GM21515 (cell line): ENCODE measurements at regions not wholly inside any gene's neighbourhood (a gene's known extent, or its start where the extent isn't known, plus 50 kb on each side); places are given as distances from the start of the nearest gene placed in this dataset.

ENCODE experiments used
- ATAC-seq: cut with Tn5 transposase; IDR thresholded peaks from one replicate; pipeline ENCODE4 v1.9.1; 2021; ENCODE audit not compliant: unreplicated experiment

DNA sequence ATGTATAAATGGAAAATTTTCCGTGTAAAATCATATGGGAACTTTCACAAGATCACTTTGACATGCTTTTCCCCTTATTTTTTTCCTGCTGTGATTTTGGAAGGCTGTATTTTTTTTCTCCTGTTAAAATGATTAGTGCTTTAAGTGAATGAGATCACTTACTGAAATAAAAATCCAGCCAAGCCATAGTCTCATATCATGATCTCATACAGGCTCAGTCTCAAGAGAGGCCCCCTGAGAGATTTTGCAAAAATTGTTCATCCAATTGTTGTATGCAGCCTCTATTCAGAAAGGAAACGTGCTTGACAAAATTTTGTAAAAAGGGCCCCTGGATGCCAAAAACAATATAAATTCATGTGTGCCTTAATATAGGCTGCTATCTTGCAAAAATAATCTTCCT, 528.2 kb downstream of the HDGFL1 start:
- no peak for ATAC-seq

DNA sequence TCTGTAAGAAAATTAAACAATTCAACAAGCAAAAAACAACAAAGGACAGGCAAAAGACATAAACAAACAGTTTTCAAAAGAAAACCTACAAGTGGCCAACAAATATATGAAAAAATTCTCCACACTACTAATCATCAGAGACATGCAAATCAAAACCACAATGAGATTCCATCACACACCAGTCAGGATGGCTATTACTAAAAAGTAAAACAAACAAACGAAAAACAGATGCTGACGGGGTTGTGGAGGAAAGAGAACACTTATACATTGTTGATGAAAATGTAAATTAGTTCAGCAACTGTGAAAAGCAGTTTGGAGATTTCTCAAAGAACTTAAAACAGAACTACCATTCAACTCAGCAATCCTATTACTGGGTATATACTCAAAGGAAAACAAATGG, 537.6 kb downstream of the HDGFL1 start:
- no peak for ATAC-seq

DNA sequence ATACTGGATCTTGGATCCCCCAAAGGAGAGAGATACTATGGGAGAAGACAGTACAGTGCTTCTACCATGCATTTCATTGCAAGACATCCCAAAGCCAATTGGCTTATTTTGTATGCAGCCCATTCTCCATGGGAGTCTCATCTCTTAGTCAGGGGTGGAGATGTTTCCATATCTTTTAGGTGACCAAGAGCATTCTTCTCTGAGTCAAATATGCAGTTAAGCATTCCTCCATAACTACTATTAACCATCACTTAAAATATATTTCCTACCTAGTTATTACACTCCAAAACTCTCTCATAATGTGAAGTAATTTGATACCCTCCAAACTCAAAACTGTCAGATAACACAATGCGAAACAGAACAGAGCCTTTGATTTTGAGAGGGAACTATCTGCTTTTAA, 542.6 kb downstream of the HDGFL1 start:
- ATAC-seq = no peak

DNA sequence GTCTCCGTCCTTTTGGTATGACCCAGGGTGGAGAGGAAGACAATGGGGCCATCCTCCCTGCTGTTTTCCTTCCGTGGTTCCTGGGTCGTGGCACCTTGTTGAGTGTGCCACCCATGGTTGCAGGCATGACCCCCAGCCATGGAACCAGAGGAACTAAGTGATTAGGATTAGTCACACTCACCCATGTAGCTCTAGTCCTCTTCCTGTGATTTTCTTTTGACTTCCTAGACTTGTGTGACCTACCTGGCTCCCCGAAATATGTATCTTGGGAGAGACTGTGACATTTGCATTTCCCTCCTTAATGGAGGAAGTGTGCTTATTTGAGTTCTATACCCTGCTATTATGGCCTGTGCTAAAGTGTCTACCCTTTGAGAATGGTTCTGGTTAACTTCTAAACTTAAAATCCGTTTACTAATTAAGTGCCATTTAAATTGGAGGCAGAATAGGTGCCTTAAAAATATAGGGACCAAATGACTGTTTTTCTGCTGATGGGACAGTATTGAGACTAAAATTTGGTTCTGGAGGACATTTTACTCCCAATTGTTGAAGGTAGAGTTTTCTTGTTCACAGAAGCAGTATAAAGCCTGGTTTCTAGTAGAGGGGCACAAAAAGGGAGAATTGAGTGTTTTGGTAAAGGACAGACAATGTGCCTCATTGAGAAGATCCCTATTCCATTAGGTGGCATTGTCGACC, 545.6 kb downstream of the HDGFL1 start:
- ATAC-seq = no peak

DNA sequence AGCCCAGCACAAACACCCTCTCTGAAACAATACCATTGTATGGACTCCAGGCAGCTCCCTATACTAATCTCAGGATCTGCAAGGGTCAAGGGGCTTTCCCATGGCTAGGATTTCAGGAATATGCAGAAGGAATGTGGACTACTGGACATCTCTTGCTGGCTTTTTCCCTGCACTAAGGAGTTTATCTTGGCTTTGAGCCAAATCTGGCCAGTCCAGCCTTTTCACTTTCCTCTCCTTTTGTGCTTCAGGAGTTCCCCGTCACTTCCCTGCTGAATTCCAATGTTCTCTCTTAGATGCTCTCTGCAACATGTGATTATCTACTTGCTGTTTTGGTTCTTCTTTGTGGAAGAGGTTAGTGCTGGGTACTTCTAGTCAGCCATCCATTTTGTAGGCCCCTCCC, 568.2 kb downstream of the HDGFL1 start:
- no peak for ATAC-seq

DNA sequence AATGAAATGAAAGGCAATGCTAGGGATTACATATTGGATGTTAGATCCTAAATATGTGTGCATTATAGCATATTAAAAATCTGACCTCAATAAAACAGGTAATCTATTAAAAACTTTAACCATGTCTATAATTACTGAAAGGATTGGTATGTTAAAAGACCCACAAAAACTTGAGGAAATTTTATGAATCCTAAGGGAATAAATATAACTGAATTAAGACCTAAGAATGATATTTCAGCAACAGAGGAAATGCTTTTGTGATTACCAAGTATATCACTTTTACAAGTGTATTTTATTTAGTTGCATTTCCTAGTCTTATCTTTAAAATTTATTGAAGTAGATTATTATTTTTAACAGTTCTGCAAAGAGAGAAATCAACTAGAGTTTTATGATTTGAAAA, 571.5 kb downstream of the HDGFL1 start:
- ATAC-seq = no peak

DNA sequence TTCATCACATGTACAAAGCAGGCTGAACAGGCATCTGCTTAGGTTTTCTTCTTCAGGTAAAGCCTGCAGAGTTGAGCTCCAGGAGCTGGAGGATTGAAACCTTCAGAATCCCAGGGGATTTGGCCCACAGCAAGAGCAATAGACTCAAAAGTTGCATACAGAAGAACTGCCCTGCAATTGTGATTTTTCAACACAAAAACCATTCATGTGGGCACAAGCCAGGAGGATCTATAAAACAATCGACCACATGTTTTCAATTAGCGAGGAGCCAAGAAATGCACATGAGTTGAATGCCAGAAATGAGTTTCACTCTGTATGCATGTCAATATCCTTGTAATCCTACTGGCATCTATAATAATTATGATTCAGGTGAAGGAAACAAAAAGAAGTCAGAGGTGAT, 576.4 kb downstream of the HDGFL1 start:
- ATAC-seq = no peak

DNA sequence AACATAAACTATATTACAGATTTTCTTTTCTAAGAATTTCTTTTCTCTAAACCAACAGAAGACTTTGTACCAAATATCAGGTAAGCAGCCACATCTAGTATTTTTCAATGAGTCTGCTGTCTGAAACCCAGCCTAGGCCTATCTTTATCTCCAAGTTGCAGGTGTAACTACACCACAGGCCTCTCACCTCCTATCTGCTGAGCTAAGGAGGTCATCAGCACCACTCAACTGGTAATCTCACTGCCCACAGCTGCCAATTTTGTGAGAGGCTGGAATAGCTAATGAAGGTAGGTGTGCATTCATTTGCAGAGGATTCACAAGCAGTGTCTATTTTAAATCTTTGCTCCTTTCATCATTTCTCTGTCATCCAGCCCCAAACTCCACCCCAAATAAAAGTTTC, 584.8 kb downstream of the HDGFL1 start:
- no peak for ATAC-seq

DNA sequence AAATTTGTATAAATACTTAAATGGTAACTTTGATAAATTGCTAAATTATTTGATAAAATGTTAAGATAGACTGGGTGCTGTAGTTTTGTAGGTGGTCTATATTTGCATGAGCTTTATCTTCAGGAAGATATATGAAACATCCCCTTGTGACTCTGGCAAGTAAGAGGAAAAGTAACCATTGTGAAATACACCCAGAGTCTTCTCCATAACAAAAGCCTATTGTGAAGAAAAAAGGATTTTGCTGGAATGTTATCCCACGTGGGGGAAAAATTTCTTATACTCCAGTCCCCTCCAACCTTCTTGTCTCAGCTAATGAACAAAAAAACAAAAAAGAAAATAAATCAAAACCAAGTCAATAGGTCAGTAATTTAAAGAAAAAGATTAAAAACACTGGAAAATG, 600.7 kb downstream of the HDGFL1 start:
- ATAC-seq = no peak

DNA sequence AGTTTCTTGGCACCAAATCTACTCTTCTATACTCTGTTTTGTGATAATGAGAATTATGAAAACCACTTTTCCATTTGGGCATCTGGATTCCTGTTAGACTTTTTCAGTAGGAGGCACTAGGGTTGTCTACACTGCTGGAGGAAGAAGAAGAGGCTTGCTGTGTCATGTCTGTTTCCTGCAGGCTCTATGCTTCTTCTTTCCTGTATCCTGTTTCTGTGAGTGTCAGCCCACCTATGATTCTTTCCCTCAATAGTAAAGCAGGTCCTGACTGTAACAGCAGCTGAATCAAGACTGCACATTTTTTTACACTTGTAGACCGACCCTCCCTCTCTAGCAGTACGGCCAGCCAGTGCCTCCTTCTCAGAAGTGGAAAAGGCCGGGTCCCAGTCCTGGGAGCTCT, 603.9 kb downstream of the HDGFL1 start:
- ATAC-seq = no peak

DNA sequence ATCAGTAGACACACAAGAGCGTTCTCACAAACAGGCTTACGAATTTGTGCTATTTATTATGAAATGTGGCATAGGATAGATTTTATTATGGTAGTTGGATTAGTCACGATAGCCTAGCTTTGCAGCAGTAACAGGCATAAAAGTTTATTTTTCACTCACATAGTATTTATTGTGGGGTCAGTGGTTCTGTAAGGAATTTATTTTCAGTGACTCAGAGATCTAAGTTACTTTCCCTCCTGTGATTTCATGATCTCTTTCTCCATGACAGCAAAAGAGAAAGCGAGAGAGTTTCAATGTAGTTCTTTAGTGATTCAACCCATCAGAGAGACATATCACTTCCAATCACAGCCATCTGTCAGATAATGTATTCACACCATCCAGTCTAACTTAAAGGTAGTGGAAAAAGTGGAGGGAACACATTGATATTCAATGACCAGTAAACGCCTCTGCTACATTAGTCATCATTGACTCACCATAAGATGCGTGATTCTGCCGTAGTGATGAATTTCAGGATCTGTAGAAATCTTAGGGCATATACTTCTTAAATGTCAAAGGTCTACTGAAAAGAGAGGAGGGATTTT, 605.5 kb downstream of the HDGFL1 start:
- no peak for ATAC-seq

DNA sequence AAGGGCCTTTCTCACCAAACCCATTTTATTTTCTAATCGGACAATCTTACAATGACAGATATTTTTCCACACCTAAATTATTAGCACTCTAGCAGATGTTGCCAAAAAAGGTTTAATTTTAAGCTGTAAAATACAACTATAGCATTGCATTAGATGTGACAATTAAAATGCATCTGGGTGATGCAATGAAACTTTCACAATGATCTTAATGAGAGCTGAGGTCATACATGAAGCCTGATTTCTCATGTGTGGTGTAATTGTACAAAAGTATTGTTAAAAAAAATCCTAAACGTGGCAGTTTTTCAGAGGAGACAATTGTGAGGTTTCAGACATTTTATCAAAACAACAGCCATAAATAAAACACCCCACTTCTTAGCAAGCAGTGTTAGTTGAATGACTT, 606.0 kb downstream of the HDGFL1 start:
- ATAC-seq = no peak

DNA sequence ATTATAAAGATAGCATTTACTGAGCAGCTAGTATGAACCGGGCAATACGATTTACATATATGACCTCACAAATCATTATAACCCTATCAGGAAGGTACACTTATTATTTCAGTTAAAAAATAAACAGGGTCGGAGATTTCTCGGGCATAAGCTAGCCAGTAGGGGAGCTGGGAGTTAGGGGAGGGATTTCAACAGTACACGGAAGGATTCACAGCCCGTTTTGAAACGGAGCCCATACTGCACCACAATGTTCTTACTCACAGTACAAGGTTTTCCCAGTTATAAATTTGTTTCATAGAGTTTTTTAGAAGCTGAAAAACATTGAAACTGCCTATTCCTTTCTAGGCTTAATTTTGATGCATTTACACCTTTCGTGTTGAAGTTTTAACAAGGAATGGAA, 607.1 kb downstream of the HDGFL1 start:
- ATAC-seq = no peak

DNA sequence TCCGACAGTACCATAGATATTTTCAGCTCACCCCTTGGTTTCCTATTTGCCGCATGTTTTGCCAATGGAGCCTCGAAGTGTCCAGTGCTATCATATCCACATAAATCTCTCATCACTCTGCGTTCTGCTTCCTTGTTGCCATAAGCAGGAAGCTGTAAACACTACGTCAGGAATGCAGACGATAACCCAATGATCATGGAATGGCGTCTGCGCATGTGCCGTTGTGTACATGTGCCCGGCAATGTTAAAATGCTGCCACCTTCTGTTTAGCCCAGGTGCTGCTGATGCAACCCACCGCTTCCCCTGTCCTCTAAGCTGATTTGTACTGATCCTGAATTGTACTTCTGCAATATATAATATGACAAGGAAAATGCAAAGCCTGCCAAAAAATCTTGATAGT, 607.5 kb downstream of the HDGFL1 start:
- ATAC-seq = no peak

DNA sequence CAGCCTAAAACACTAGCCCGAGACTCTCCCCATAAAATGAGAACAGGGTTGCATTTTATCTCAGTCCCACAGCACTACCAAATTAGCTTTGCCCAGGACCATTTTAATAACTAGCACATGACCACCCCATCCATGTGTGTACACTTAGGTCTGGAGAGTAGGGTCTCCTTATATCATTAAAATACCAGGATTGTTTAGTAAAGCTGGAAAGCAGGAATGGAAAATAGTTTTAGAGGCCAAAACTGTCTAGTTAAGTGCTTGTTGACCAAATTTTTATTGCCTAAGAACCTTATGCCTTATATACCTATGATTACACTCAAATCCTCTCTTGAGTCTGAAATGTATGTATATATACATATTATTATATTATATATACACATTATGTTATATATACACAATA, 608.4 kb downstream of the HDGFL1 start:
- ATAC-seq = no peak

DNA sequence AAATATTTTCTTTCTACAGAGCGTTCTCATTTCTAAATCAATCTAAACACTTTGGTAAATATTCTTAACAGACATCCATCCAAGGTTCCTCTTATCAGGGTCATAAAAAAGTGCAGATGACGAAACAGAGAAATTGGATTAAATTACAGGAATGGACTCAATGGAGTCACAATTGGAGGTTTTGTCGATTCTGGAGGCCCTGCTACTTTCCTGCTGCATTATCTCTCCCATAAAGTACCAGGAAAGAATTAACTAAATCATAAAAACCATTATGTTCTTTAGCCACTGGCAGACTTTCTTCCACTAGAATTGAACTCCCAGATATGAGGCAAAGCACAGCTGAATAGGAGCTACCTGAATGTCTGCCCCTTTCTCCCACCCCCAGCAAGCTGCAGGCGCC, 610.6 kb downstream of the HDGFL1 start:
- no peak for ATAC-seq

DNA sequence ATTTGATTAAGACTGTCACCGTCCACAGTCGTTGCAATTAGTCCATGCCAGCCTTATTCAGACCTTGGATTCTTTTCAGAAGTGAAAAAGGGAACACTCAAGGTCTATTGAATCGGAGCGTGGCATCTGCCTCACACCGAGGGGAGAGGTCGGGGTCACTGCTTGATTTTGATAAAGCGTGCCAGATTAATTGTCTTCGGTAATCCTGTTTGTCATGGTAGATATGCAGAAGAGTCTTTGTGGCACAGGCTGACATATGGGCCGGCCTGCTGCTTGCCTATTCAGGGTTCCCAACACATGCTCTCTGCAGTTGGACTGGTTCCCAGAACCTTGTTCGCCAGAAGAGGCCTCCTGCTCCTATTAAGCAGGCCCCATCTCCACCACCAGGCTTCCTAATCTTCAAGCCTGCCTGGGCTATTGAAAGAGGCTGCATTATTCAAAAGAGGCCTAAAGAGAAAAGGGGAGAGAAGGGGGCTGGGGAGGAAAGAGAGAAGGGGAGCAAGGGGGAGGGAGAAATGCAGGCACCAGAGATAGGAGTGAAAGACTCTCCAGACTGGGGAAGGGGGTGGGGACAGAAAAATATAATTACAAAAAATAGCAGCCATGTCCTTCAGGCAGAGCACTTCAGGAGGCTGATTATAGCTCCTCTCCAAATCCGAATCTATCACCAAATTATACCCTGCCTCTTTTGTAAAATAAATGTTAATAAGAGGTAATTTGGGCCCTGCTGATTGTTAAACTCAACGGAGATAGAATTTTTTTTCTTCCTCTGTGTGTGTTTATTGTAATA, 611.3 kb downstream of the HDGFL1 start:
- no peak for ATAC-seq

DNA sequence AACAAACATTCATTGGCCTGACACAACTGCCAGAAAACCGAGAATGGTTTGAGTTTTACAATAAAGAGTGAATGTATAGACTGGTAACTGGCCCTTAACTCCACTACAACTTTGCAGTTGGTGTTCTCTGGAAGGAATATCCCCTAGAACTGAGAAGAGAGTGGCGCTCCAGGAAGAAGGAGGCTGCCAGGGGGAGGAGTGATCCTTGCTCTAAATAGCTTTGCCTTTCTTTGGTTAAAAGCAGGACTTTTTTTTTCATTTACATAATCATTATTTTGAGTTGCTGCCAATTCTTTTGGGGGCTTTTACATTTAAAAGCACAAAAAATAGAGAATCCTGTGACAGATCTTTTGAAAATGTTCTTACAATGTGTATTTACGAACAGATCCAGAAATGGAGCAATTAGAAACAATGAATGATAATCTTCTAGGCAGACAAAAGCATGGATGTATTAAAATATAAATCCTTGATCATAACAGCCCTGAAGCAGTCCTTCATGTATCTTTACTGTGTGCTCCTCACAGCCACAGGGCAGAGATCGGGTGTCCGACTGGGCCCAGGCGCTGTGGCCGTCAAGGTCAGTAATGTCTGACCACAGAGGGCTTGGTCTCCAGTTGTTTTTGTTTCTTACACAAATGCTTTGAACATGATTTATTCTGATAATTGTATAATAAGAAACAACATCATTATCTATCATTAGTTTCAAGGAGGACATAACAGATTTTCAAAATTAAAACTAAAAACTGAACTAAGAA, 612.2 kb downstream of the HDGFL1 start:
- no peak for ATAC-seq

DNA sequence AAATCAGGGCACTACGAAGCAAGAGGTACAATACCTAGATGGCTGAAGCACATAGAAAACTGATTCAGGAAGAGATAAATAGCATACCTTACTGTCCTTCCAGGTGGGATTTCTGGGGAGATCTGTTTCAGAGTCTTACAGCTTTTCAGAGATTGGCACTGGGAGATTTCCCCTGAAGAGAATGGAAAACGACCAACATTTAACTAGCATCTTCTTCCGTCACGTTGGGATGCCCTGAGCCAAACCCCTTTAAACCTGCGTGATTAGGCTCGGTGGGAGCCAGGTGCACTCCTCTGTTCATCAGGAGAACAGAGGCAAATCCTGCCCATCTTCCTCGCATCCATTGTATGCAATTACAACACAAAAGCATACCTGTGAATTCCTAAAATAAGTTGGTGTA, 614.5 kb downstream of the HDGFL1 start:
- ATAC-seq = no peak

DNA sequence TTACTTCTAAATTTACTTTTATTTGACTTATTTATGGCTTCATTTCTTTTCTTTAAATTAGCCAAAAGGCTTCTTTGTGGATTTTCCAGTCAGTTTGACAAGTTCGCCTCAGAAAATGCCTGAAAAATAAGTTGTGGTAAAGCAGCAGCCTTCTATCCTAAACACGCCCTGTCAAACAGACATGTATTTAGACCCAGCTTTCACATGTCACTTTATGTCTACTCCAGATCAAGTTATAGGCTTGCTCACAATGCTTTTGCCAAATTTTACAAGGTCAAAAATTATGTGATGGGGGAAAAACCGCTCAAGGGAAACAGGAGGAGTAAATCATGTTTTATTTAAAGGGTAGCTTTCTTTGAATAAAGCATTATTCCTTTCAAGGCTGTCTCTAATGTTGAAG, 615.0 kb downstream of the HDGFL1 start:
- no peak for ATAC-seq

DNA sequence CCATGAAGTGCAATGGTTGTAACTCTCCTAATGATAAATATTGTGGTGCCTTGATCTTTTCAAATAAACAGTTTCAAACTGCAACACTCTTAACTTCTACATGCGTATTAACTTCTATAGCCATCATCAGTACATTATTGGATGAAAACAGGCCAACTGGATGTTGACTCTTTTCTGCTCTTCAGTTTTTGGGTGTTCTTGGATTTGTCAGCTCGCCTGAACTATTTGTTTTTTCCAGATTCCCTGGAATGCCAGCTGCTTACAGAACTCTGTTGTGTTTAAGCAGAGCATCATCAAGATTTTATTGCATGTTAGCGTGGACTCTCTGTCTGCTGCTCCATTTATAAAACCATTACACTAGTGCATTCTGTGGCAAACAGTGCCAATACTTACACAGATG, 626.1 kb downstream of the HDGFL1 start:
- no peak for ATAC-seq

DNA sequence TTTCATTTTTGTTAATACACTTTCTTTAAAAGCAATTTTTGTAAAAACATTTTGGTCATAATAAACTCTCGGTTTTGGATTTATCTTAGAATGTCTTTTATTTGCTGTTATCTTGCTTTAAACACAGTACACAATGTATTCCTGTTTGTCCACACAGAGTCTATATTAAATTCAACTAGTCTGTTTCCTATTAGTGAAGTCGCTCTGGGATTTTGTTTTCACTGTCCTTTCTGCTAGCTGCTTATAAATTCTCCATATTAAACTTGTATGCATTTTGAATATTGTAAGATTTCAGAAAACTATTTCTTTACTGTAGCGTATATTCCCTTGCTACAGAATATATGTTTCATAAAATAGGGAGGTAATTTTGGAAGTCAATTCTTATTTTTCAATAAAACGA, 630.2 kb downstream of the HDGFL1 start:
- ATAC-seq = no peak
